OCI-M1 (cell line): ENCODE measurements at regions not wholly inside any gene's neighbourhood (a gene's known extent, or its start where the extent isn't known, plus 50 kb on each side); places are given as distances from the start of the nearest gene placed in this dataset.
"Not testable (repeated sequence)": the region's sequence is repeated elsewhere in the genome, so short reads cannot be mapped to it uniquely, and the experiment has no call there.

Source experiments
- DNase-seq: peaks from one replicate; lab custom pipeline; 2025; lab: John Stamatoyannopoulos, UW

DNA sequence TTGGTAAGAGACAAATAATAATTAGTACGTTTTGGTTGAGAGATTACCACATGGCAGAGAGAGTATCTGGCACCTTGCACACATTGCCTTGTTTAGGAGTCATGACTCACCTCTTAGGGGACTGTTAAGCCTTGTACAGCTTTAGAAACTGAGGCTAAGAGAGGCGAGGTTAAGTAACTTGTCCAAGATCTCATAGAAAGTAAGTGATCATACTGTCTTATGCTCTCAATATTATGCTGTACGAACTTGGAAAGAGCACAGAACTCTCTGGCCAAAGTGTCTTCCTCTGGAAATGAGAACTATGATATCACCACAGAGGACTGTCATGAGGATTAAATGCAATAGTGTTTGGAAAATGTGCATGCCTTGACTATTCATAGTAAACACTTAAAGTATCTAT, 249.0 kb downstream of the UTRN start:
- DNase-seq, result no peak

DNA sequence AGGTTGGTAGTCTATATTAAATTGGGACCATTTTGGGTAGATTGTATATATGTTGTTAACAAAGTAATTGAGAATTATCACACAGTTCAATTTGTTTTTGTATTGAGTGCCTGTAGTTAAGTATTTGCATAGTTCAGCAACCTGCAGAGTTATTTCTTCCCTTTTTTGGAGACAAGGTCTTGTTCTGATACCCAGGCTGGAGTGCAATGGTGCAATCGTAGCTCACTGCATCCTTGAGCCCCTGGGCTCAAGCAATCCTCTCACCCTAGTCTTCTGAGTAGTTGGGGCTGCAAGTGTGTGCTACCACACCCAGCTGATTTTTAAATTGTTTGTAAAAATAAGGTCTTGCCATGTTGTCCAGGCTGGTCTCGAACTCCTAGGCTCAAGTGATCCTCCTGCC, 250.5 kb downstream of the UTRN start:
- no peak for DNase-seq

DNA sequence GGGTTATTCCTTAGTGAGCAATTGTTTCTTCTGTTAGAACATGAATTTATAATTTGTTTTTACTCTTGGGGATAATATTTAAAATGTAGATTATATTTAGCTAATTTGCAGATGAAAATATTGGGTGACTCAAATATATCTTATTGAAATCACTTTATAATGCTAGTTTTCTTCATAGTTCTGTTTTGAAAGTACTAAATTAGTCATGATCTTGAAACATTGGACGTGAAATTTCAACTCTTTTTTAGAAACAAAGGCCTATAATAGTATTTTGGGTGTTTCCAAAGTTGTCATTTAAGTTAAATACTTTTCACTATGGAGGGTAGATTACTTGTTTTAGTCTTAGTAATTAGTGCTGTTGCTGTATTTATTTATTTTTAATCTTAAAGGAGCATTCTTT, 250.9 kb downstream of the UTRN start:
- DNase-seq, result no peak

DNA sequence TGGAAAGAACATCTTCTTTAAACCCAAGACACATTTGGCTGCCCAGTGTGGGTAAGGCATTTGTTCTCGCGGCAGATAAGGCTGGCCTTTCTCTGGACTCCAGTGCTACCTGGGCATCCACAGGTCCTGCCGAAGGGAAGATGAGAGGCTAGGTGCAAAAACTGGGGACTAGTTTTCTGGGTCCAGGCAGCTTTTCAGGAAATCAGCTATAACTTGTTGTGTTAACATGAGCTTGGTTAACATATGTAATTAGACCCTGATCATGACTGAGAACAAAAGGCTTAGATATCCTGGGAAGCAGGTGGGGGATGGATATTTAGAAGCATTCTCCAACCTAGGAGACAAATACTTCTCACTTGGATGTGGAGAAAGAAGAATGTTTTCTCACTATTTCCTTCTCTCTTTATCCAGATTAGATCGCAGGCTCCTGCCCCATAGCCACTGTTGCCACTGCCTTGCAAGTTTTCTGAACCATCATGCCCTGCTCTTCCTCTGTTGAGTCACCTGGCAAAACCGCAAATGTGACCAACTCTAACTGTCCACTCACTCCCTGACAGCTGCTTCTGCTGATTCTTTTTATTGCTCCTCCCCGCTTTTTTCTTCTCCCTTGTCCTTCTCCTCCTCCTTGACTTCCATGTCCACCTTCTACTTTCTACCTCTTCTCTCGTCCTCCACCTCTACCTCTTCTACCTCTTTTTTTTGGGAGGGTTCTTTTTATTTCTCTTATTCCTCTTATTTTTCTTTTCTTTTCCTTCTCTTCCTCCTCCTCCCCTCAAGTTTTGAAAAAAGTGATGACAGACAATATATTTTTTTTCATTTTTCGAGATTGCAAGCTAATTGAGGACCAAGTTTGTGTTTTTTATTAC, 258.1 kb downstream of the UTRN start:
- peak; percentile 99 for DNase-seq

DNA sequence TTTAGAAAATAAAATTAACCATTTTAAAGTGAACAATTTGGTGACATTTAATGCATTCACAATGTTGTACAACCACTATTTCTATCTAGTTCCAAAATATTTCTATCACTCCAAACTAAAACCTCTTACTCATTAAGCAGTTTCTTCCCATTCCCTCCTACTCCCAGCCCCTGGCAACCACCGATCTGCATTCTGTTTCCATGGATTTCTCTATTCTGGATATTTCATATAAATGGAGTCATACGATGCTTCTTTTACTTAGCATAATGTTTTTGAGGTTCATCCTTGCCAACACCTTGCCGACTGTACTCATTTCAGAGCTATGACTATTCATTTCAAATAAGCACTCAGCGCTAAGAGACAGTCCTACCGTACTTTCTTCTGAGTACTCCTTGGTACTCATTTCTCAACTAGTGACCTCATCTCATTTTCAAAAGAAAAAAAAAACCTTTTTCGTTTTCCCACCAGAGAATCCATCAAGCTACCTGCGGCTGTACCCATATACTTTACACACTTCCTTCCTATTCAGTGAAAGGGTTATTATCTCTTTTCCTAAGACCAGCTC, 259.2 kb downstream of the UTRN start:
- no peak for DNase-seq

DNA sequence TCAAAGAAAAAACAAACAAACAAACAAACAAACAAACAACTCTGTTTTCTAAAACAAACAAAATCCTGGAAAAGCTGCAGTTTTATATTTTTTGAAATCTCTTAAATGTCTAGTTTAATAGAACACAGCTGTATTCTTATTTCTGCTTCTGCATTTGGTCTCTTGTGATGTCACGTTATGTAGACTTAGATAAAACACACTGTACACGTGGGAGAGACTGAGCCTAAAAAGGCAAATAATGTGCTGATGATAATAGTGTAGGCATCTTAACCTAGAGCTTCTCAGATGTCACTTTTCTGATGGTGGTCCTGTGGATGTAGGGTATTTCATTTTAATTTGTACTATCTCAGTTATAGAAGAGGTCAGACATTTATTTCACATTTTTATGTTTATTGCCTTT, 261.7 kb downstream of the UTRN start:
- DNase-seq, result peak; percentile 84

DNA sequence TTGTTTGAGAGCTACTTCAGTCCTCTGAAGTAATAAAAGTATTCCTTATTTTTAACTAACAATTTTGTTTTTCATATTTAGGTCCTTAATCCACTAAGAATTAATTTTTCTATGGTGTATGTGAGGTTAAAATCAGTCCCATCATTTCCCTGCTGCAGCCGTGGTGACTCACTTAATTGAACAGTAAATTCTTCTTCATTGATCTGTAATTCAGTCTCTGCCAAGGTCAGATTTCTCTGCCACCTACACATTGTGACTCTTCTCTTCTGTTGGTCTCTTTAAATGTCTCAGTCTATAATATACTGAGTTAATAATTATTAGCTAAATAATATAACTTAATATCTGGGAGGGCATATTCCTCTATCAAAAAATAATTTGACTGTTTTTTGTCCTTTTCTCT, 262.3 kb downstream of the UTRN start:
- DNase-seq, result no peak

DNA sequence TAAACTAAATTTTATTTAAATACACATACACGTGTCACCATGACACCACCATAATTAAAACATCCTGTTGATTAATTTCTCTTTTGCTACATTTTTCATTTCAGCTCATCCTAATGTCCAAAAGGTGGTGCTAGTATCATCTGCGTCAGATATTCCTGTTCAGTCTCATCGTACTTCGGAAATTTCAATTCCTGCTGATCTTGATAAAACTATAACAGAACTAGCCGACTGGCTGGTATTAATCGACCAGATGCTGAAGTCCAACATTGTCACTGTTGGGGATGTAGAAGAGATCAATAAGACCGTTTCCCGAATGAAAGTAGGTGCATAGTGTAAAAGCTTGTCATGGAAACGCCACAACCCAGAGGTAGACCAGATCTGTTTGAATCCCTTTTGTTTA, 263.4 kb downstream of the UTRN start:
- no peak for DNase-seq

DNA sequence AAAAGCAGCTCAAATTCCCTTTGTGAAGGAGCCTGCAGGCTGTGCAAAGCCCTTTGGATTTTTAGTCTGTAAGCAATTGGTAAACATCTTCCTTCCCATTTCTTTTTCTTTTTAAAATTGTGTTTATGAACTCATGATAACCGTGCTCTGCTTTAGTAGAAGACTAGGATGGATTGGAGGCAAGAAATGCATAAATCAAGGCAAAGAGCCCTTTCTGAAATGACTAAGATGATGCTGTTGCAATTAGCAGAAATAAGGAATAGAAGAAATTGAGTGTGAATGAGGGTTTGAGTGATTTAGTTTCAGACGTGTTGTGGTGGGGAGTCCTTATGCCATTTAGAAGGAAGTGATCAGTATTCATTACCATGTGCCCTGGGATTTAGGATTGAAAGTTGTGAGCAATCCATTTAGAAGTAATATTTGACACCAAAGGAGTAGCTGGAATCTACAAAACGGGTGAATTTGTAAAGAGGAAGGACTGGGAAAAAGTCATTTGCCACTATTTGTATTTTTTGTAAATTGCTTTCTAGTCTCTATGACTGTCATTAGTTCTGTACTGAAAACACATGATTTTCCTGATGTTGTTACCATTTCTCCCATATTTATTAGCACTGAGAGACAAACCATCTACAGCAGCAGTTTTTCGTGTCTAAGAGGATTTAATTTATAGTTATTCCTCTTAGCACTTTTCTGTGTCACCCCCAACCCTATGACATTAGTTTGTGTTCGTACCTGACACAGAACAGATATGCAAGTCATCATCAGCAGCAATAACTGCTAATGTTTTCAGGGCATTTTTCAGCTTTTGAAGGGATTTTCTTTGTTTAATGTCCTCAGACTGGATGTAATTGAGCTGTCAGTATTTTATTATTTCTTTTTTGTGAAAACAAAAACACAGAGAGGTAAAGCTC, 265.0 kb downstream of the UTRN start:
- DNase-seq, result no peak

DNA sequence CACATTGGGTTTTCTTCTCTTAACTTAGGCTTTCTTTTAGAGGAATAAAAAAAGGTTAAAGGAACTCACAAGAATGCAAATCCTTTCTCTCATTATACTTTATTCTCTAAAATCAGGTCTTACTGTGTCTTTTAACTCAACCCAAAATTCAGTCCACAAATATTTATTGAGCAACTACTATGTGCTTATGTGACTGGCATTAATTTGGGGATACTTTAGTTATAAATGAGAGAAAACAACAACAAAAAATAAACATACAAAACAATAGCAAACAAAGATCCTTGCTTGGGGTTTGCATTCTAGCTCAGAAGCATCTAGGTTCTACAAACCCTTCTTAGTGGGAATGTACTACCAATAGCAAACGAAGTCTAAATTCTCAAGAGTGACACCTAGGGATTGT, 266.2 kb downstream of the UTRN start:
- DNase-seq, result no peak

DNA sequence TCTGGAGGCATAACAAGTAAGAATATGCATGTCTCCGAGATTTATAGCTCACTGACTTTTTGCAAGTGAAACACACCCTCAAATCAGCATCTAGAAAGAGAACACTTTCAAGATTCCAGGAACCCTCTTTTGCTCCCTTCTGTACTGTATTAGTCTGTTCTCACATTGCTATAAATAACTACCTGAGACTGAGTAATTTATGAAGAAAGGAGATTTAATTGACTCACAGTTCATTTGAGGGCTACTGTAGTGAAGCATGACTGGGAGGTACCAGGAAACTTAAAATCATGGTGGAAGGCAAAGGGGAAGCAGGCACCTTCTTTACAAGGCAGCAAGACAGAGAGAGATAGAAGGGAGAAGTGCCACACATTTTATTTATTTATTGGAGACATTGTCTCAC, 269.9 kb downstream of the UTRN start:
- no peak for DNase-seq

DNA sequence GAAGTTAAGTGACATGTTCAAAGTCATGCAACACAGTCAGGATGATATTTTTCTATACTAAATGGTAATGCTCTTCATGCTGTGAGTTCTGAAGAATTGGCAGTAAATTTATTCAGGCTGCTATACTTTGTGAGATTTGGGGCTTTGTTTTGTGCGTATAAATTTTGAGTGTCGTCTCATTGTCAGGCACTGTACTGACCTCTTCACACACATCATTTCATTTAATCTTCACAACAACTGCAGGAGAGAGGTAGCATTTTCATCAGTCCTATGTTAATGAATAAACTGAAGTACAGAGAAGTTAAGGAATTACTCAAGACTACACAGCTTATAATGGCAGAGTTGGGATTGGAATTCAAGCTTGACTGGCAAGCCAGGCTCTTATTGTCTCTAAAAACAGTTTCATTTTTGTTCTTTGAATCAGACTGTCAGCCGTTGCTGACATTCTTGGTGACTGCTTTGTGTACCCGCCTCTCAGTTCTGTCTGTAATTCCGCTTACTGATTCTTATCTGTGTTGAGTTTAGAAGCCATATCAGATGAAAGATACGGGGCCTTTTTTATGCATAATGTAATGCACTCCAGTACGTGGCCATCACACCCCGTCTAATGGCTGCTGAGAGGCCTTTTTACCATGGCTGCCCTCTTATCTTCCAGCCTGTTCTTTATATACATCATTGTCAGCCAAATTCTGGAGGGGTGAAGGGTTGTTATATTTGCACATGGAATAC, 274.9 kb downstream of the UTRN start:
- DNase-seq, result peak; percentile 62

DNA sequence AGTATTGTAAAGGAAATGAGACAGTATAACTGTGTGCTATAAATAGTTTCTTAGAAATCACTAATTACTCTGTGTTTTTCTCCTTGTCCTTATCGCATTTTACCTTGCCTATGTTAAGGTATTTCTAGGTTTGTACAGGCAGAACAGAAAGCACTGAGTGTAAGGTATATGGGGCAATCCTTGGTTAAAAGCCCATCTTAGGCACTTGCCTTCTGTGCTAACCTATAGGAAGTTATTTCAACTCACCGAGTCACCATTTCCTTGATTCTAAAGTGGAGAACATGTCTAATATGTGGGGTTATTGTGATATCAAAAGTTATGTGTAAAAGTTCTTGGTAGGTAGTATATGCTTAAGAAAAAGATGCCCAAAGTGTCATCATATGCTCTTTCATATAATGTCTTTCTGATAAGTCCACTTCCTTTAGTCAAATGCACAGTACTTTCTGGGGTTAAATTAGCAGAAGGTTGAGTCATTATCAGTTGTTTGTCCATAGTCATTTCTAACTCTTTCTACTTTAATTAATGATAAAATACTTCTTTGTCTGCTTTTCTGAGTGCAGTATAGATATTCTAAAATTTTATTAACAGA, 276.4 kb downstream of the UTRN start:
- DNase-seq, result peak; percentile 21

DNA sequence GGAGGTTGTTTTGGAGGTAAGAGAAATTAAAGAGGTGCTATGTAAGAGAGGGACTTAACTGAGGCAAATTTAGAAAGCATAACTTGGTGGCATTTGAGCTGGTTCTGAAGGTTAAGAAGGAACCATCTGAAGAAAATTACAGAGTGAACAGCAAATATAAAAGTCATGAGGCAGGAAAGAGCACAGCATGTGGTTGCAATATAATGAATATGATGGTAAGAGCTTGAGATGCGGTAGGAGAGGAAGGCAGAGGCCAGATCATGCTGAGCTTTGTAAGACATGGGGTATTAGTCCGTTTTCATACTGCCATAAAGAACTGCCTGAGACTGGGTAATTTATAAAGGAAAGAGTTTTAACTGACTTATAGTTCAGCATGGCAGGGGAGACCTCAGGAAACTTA, 279.1 kb downstream of the UTRN start:
- DNase-seq, result no peak

DNA sequence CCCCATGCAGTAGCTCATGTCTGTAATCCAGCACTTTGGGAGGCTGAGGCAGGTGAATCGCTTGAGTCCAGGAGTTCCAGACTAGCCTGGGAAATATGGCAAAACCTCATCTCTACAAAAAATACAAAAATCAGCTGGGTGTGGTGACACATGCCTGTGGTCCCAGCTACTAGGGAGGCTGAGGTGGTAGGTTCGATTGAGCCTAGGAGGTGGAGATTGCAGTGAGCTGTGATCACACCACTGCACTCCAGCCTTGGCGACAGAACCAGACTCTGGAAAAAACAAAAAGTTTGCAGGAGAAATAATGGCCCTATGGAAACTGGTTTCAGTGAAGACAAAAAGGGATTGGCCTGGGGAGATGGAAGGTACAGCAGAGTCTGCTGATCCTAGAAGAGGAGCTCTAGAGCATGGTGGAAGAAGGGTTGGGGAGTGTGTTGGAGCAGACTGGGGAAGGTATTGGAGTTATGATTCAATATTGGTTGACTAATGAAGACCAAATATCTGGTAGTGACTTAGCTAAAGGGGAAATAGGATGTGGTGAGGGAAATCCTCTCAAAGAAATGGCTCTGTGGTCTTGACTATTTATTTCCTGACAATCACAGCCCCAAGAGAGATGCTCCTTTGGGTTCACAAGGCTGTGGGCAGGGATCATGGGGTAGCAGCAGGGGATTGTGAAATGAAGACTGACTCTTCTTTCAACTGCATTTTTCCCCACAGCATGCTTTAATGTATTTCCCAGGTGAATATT, 281.9 kb downstream of the UTRN start:
- DNase-seq, result no peak

DNA sequence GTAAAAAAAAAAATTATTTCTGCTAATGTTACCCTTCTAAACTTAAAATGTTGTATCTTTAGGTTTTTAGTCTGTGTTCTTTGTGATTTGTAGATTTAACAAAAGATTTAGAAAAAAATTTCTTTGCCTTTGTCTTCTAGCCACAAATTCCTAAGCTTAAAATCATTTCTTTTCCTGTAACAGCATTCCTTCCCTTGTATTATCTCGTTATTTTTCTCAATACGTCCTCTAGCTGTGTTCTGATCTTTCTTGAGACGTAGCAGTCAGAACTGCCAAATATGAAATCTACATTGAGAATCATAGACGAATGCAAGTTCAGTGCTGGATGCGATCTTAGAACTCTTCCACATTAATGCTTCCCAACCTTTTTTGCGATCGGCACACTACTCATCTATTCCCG, 283.1 kb downstream of the UTRN start:
- DNase-seq, result no peak

DNA sequence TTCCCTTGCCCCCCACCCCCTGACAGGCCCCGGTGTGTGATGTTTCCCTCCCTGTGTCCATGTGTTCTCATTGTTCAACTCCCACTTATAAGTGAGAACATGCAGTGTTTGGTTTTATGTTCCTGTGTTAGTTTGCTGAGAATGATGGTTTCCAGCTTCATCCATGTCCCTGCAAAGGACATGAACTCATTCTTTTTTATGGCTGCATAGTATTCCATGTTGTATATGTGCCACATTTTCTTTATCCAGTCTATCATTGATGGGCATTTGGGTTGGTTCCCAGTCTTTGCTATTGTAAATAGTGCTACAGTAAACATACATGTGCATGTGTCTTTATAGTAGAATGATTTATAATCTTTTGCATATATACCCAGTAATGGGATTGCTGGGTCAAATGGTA, 287.4 kb downstream of the UTRN start:
- not testable (repeated sequence) for DNase-seq

DNA sequence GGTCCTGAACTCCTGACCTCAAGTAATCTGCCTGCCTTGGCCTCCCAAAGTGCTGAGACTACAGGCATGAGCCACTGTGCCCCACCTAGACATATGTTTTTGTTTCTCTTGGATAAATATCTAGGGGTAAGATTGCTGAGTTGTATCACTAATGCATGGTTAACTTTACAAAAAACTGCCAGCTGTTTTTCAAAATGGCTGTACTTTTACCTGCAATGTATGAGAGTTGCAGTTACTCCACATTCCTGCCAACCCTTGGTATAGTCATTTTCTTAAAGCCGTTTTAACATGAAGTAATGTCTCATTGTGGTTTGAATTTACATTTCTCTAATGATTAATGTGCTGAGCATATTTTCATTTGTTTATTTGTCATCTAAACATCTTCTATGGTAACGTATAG, 289.7 kb downstream of the UTRN start:
- no peak for DNase-seq

DNA sequence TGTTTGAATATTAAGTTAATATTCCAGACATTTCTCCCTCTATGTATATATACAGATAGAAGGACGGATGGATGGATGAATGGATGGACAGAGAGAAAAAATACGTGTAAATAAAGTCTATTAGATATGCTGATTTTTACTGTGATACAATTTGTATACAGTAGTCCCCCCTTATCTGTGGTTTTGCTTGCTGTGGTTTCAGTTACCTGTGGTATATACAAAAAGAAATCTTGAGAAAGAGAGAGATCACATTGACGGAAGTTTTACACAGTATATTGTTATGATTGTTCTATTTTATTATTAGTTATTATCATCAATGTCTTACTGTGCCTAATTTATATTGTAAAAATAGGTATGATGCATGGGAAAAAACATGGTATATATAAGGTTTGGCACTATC, 290.2 kb downstream of the UTRN start:
- no peak for DNase-seq

DNA sequence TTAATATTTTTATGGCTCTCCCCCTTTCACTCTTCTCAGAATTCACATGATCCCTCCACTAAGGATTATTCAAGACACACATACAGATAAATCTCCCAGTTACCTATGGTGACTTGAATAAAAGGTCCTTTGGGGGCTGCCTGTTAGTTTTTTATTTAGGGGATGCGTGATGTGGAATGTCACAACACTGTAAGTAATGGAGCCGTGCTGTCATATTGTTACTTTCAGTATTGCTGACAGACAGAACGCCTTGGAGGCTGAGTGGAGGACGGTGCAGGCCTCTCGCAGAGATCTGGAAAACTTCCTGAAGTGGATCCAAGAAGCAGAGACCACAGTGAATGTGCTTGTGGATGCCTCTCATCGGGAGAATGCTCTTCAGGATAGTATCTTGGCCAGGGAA, 291.7 kb downstream of the UTRN start:
- DNase-seq, result no peak
